NCI-H82 (cell line): ENCODE measurements at regions not wholly inside any gene's neighbourhood (a gene's known extent, or its start where the extent isn't known, plus 50 kb on each side); places are given as distances from the start of the nearest gene placed in this dataset.

Experiments
- DNase-seq: peaks from one replicate; lab custom pipeline; 2025; lab: John Stamatoyannopoulos, UW

DNA sequence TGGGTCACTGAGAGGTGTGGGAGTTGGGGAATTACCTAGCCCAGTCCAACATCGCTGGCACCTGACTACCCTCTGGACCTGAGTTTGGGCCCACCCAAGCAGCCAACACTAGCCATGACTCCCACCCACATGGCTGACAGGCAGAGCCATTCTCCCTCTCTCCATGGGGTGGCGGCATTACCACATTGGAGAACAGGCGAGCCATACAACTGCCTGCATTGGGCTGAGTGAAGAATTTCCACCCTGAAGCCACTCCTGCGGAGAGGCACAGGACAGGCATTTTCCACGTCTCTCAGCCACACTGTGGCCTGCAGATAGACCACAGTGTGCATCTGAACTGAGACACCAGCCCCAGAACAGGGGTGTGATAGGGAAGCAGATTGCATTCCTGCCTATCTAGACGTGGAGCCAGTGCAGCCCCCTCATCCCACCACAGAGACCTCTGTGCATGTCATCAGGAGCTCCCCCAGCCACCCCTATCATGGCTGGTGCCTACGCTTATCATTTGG is 58.2 kb upstream of the ANTXRL start:
- DNase-seq, result peak; percentile 74

DNA sequence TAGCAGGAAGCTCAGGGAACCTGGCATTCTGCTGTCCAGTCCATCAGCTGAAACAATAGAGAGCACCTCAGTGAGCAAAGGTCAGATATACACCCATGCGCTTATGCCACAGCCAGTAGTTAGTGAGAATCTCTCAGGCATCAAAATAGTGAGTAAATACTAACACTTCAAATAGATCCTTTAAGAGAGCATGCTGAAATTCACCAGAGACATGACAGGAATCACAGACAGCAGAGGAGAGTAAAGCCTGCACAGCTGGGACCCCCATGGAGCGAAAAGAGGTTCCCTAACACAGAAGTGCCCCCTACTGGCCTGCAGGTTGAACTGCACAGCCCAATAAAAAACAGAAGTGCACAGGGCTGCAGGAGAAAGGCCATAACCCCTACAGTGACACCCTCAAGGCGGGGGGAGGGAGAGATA is 57.6 kb upstream of the ANTXRL start:
- DNase-seq, result peak; percentile 41

DNA sequence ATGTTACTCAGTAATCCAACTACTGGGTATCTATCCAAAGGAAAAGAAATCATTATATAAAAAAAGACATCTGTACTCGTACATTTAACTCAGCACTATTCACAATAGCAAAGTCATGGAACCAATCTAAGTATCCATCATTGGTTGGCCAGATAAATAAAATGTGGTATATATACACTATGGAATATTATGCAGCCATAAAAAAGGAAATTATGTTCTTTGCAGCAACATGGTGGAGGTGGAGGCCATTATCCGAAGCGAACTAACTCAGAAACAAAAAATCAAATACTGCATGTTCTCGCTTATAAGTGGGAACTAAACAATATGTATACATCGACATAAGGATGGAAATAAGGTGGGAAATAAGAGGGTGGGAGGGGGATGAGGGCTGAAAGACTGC is 56.2 kb upstream of the ANTXRL start:
- DNase-seq, result no peak

DNA sequence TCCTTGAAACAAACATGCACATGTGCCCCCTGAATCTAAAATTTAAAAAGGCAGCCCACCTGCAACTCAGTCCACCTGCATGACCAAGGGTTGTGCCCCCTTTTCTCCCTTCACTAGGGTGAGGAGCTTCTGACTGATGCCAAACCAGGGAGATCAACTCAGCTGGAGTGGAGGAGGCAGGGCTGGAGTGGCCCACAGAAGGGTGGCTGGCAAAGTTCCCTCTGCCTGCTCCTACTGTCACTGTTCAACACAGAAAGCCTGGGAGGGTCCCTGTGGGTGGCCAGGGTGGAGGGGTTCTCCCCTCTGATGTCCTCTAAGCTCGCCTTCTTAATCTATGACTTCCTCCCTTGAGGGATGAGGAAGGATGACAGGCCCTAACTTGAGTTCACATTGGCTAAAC is 55.7 kb upstream of the ANTXRL start:
- DNase-seq, result no peak

DNA sequence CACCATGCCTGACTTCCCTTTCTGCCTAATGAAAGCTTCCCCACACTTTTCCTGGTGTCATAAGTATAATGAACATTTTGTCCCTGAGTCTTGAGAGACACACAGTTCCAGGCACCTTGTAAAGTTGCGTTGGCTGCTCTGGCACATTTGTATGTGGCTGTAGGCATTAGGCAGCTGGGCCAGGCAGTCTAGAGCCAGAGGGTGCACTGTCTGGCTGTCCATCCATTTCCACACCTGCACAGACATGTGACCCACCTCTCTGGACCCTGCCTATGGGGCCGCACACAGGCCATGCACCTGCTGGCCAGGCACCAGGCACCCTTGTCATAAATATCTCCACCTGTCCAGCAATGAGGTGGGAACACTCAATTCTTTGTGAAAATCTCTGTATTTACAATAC is 54.7 kb upstream of the ANTXRL start:
- DNase-seq, result no peak

DNA sequence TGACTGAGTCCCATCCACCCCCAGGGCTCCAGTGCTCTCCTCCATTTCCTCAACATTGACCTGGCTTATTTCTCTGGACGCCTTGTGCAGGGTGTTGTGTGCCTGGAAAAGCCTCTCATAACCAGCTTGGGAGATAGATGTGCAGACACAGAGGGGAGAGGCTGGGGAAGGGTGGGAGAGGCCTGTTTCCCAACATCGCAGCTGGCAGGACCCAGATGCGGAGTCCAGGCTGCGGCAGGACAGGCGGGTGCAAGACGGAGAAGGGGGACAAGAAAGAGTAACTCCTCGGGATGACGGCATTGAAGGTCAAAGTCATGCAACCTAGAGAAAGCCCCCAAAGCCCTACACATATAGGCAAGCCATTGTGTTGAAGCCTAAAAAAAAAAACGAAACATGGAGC is 54.1 kb upstream of the ANTXRL start:
- no peak for DNase-seq

DNA sequence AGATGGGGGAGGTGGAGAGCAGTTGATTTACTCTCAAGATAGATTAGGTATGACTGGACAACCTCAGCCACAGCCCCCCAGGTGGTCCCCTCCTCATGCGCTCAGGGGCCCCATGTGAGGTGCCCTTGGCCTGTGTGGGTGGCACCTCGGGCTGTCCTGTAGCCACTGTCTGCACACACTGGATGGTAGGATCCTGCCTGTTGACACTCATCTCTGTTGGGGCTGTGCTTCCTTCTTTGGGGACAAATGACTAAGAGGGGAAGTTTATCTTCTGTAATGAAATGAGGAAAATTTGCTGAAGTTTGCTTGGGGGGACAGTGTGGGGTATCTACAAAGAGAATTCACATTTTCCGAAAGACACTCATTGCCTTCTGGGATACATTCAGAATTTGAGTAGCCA is 53.6 kb upstream of the ANTXRL start:
- no peak for DNase-seq

DNA sequence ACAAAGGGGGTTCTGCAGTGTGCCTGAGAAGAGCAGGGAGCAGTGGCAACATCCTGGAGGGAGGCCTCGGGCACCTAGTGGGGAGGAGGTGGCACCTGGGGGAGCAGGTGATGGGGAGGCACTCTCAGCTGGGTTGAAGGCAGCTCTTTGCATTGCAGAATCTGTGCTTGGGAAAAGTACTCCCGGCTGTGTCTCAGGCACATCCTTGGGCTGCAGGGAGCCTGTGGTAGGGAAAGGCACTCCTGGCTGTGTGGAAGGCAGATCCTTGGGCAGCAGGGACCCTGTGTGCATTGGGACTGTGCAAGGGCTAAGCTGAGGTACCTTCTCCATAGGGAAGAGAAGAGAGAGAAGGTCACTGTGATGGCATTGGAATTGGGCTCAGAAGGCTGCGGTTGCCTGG is 52.8 kb upstream of the ANTXRL start:
- DNase-seq, result no peak

DNA sequence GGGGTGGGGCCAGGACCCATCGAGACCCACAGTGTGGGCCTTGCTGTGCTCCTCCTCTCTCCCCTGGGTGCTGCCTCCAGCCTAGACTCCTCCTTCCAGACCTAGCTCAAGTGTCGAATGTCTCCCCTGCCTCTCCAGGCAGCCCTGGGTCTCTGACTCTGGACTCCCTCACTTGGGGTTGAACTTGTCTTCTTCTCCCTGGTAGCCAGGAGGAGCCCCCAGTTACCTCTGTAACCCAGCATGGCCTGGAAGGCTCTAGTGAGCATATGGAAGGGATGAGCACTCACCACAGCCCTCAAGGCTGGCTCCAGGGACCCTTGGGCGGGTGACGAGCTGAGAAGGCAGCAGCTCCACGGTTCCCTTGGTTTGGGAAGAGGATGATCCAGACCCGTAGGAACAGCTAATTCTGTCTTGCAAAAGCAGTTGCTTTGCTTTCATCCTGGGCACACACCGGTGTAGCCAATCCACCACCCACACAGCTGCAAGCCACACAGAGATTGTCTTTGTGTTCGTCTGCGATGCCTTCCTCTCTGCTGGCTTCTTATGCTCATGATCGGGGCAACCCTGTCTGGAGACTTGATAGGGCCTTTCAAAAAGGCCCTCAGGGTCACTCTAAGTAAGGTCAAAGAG is 52.3 kb upstream of the ANTXRL start:
- no peak for DNase-seq

DNA sequence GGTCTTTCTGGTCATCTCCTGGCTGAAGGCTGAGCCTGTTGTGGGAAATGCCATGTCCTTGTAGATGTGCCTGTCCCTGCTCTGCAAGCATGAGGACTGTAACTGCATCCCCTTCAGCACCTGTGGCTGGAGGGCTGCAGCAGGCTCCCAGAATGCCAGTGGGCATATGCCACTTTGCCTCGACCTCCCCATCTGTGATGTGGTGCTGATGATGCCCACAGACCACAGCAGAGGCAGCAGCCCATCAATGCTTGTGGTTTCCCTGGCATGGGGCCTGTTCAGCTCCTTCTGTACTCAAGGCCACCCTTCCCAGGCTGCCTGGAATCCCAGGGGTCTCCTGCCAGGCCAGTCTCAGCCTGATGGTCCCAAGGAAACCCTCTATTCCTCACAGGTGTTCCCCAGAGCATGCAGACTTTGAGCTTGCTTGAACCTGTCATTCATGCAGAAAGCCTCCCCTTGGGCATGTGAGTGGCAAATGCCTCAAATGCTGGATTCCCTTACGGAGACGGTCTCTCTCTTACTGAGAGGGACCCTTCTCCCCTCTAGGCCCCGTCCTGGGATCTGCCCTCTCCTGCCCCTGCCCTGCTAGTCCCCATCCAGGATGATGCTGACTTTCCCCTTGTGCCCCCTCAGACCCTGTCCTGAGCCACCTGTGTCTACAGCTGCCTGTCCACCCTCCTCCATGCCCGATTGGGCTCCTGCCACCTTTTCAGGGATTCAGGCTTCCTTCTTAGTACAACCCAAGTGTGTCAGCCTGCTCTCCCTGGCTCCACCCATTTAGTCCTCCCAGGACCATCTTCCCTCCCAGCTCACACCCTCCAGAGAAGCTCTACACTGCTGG is 50.9 kb upstream of the ANTXRL start:
- no peak for DNase-seq

DNA sequence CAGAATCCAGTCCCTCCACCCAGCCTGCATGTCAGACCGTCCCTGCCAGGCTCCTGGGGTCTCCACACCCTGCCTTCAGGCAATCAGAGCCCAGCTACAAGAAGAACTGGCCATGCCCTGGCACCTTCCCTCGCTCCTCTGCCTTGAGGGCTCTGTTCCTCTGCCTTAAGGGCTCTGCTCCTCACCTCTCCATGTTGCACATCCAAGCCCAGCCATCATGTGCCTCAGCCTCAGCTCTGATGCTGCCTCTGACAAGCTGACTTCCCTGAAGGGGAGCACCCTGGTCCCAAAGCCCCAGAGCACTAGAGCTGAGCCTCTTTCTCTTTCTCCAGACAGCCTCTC is 50.3 kb upstream of the ANTXRL start:
- DNase-seq, result no peak

DNA sequence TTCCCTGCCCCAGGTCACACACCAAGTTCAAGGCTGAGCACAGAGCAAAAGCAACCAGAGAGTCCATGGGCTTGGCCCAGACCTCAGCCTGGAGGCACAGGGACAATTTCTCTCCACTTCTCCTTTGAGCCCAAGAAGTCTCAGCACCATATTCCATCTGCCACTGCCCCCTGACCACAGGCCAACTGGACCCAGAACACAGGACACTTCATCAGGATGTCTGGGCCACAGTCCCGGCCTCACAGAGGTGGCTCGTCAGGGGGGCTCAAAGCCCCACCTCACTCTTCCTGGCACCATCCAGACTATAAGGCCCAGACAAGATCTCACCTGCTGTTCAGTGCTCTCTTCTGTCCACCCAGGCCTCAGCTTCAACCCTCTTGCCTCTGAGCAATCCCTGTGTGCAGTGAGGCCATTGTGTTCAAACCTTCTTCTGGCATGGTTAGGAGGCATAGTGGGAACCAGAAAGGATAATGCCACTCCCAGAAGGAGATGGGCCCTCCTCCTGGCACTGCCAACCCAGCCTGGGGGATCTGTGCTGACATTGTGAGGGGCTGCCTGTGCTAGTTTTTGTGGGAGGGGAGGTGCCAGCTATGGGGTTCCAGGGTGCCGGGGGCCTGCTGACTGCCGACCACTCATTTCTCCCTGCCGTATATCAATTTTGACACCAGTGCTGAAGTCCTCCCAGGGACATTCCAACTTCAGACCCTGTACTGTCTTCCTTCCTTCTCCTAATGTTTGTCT is 49.7 kb upstream of the ANTXRL start:
- no peak for DNase-seq
